ENCODE measurements at regions not wholly inside any gene's neighbourhood (a gene's known extent, or its start where the extent isn't known, plus 50 kb on each side); places are given as distances from the start of the nearest gene placed in this dataset.

DNA sequence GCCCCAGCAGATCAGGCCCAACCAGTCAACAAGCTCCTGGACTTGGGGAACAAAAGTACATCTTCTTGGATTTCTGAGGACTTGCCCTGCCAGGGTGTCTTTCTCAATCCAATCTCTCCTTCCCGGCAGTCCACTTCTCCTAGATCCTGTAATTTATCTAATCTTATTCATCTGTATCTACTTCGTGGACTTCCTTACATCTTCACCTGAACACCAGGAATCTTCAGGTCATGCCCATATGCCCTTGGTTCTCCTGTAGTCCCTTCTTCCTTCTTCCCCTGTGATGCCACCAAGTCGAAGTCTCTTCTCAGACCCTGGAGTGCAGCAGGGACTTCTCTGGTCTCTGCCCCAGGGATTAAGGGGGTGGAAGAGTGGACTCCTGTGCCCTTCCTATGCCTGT, 100.3 kb downstream of the ZNF280B start:
- H3K4me3 ChIP-seq (ENCODE audit: low read depth in 1 of 3, low read length in 3 of 3), result no peak overlapping the region
- H3K27me3 ChIP-seq (ENCODE audit: control insufficient read depth in 4 of 4, insufficient read depth in 4 of 4, low read length in 3 of 4), result peaks cover 0 to 2% (median 0%) of the 10 kb centered on the region in 4 donors
- H3K36me3 ChIP-seq (ENCODE audit: control insufficient read depth in 4 of 4, insufficient read depth in 3 of 4, low read depth in 1 of 4, low read length in 3 of 4), result no peaks in the 10 kb centered on the region
- no peaks in the 10 kb centered on the region for H3K9me3 ChIP-seq (ENCODE audit: control insufficient read depth in 4 of 4, low read length in 3 of 4)
- 70% methylated on average over 3 of the region's 3 CpGs for WGBS
- TF ChIP-seq NR2F2 (IDR thresholded peaks at IDR 0.05), result no peak
- TF ChIP-seq HNF4G (IDR thresholded peaks at IDR 0.05), result no peak
- no peak for TF ChIP-seq FOXA1 (IDR thresholded peaks at IDR 0.05)
- no peak for TF ChIP-seq HNF4A (conservative IDR thresholded peaks at IDR 0.05)
- TF ChIP-seq, protein P1, sequence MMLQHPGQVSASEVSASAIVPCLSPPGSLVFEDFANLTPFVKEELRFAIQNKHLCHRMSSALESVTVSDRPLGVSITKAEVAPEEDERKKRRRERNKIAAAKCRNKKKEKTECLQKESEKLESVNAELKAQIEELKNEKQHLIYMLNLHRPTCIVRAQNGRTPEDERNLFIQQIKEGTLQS (IDR thresholded peaks at IDR 0.05), result no peak
- no peak for TF ChIP-seq FOXA2 (IDR thresholded peaks at IDR 0.05)
- TF ChIP-seq GABPA (IDR thresholded peaks at IDR 0.05 in 1 of 2, conservative IDR thresholded peaks at IDR 0.05 in 1 of 2), result no peak
- no peak overlapping the region for H3K27ac ChIP-seq (ENCODE audit: low read depth in 1 of 2, low read length in 2 of 2)
- H3K9ac ChIP-seq (ENCODE audit: low read depth in 1 of 2, low read length in 2 of 2), result no peak overlapping the region
- H3K4me1 ChIP-seq (ENCODE audit: control insufficient read depth in 4 of 4, insufficient read depth in 4 of 4, low read length in 3 of 4), result peaks cover 0 to 4% (median 2%) of the 10 kb centered on the region in 4 donors
- no peak for DNase-seq (ENCODE audit: low spot score)

DNA sequence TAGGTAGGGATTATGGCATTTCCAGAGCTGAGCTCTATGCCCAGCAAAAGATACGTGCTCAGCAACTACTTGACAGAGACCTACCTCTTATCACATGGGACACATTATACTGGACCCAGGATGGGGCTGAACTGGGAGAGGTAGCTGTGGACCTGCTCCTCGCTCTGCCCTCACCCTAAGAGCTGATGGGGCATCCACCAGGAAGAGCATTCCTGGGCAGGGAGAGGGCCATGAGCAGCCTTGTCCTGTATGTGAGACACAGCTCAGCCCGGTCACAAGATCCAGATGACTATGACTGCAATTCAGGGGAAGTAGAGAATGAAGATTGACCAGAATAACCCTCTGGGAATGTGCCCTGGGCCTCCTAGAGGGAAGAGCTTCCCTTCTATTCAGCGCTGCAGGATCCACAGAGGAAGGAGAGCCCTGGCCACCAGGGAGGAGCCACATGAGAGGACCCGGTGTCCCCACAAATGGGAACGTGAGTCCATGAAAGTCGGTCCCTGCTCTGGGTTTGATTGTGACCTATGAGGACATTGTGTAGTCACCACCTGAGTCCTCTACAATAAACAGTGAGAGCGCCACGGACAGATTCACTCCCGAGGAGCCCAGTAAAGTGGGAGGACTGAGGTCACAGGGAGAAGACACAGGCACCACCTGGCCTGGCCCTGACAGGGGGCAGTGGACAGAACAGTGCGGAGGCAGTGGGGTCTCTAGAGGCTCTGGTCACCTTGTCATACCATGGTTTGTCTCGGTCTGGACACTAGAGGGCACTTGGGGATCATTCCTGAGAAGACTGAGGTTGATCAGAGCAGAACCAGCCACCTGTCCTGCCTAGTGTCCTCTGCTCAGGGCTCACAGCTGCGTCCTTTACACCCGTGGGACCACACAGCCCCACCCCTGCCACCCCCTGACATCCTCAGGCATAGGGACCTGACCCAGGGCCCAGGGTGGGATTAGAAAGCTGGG, 99.5 kb downstream of the ZNF280B start:
- H3K9ac ChIP-seq (ENCODE audit: low read depth in 1 of 2, low read length in 2 of 2), result no peak overlapping the region
- no peak for DNase-seq (ENCODE audit: low spot score)
- H3K4me3 ChIP-seq (ENCODE audit: low read depth in 1 of 3, low read length in 3 of 3), result no peak overlapping the region
- H3K27me3 ChIP-seq (ENCODE audit: control insufficient read depth in 4 of 4, insufficient read depth in 4 of 4, low read length in 3 of 4), result peaks cover 0 to 2% (median 0%) of the 10 kb centered on the region in 4 donors
- peaks cover 0 to 4% (median 2%) of the 10 kb centered on the region in 4 donors for H3K4me1 ChIP-seq (ENCODE audit: control insufficient read depth in 4 of 4, insufficient read depth in 4 of 4, low read length in 3 of 4)
- no peak overlapping the region for H3K27ac ChIP-seq (ENCODE audit: low read depth in 1 of 2, low read length in 2 of 2)
- no peaks in the 10 kb centered on the region for H3K36me3 ChIP-seq (ENCODE audit: control insufficient read depth in 4 of 4, insufficient read depth in 3 of 4, low read depth in 1 of 4, low read length in 3 of 4)
- H3K9me3 ChIP-seq (ENCODE audit: control insufficient read depth in 4 of 4, low read length in 3 of 4), result no peaks in the 10 kb centered on the region
- 45% methylated on average over 14 of the region's 14 CpGs for WGBS
- TF ChIP-seq, protein P2, sequence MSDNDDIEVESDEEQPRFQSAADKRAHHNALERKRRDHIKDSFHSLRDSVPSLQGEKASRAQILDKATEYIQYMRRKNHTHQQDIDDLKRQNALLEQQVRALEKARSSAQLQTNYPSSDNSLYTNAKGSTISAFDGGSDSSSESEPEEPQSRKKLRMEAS (IDR thresholded peaks at IDR 0.05), result no peak
- TF ChIP-seq HNF4A (conservative IDR thresholded peaks at IDR 0.05), result no peak
- TF ChIP-seq GABPA (IDR thresholded peaks at IDR 0.05 in 1 of 2, conservative IDR thresholded peaks at IDR 0.05 in 1 of 2), result no peak
- no peak for TF ChIP-seq RXRA (IDR thresholded peaks at IDR 0.05)
- no peak for TF ChIP-seq JUND (IDR thresholded peaks at IDR 0.05)
- no peak for TF ChIP-seq HNF4G (IDR thresholded peaks at IDR 0.05)
- no peak for TF ChIP-seq TAF1 (conservative IDR thresholded peaks at IDR 0.05)
- no peak for TF ChIP-seq FOXA1 (IDR thresholded peaks at IDR 0.05)
- TF ChIP-seq, protein P3, sequence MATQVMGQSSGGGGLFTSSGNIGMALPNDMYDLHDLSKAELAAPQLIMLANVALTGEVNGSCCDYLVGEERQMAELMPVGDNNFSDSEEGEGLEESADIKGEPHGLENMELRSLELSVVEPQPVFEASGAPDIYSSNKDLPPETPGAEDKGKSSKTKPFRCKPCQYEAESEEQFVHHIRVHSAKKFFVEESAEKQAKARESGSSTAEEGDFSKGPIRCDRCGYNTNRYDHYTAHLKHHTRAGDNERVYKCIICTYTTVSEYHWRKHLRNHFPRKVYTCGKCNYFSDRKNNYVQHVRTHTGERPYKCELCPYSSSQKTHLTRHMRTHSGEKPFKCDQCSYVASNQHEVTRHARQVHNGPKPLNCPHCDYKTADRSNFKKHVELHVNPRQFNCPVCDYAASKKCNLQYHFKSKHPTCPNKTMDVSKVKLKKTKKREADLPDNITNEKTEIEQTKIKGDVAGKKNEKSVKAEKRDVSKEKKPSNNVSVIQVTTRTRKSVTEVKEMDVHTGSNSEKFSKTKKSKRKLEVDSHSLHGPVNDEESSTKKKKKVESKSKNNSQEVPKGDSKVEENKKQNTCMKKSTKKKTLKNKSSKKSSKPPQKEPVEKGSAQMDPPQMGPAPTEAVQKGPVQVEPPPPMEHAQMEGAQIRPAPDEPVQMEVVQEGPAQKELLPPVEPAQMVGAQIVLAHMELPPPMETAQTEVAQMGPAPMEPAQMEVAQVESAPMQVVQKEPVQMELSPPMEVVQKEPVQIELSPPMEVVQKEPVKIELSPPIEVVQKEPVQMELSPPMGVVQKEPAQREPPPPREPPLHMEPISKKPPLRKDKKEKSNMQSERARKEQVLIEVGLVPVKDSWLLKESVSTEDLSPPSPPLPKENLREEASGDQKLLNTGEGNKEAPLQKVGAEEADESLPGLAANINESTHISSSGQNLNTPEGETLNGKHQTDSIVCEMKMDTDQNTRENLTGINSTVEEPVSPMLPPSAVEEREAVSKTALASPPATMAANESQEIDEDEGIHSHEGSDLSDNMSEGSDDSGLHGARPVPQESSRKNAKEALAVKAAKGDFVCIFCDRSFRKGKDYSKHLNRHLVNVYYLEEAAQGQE (IDR thresholded peaks at IDR 0.05), result no peak
- no peak for TF ChIP-seq SP1 (IDR thresholded peaks at IDR 0.05)
- TF ChIP-seq, protein P4, sequence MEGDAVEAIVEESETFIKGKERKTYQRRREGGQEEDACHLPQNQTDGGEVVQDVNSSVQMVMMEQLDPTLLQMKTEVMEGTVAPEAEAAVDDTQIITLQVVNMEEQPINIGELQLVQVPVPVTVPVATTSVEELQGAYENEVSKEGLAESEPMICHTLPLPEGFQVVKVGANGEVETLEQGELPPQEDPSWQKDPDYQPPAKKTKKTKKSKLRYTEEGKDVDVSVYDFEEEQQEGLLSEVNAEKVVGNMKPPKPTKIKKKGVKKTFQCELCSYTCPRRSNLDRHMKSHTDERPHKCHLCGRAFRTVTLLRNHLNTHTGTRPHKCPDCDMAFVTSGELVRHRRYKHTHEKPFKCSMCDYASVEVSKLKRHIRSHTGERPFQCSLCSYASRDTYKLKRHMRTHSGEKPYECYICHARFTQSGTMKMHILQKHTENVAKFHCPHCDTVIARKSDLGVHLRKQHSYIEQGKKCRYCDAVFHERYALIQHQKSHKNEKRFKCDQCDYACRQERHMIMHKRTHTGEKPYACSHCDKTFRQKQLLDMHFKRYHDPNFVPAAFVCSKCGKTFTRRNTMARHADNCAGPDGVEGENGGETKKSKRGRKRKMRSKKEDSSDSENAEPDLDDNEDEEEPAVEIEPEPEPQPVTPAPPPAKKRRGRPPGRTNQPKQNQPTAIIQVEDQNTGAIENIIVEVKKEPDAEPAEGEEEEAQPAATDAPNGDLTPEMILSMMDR (IDR thresholded peaks at IDR 0.05; ENCODE audit: low read depth, low read length, missing input control), result peak; percentile 48
- TF ChIP-seq, protein P5, sequence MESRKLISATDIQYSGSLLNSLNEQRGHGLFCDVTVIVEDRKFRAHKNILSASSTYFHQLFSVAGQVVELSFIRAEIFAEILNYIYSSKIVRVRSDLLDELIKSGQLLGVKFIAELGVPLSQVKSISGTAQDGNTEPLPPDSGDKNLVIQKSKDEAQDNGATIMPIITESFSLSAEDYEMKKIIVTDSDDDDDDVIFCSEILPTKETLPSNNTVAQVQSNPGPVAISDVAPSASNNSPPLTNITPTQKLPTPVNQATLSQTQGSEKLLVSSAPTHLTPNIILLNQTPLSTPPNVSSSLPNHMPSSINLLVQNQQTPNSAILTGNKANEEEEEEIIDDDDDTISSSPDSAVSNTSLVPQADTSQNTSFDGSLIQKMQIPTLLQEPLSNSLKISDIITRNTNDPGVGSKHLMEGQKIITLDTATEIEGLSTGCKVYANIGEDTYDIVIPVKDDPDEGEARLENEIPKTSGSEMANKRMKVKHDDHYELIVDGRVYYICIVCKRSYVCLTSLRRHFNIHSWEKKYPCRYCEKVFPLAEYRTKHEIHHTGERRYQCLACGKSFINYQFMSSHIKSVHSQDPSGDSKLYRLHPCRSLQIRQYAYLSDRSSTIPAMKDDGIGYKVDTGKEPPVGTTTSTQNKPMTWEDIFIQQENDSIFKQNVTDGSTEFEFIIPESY (IDR thresholded peaks at IDR 0.05), result no peak
- TF ChIP-seq RAD21 (IDR thresholded peaks at IDR 0.05), result peak; percentile 57 to 76
- TF ChIP-seq NR2F2 (IDR thresholded peaks at IDR 0.05), result no peak
- no peak for TF ChIP-seq YY1 (IDR thresholded peaks at IDR 0.05)
- TF ChIP-seq, protein P1 (IDR thresholded peaks at IDR 0.05), result no peak
- no peak for TF ChIP-seq EGR1 (IDR thresholded peaks at IDR 0.05; ENCODE audit: low read depth in 2 of 2)
